AG04450 (cell line): ENCODE measurements at regions not wholly inside any gene's neighbourhood (a gene's known extent, or its start where the extent isn't known, plus 50 kb on each side); places are given as distances from the start of the nearest gene placed in this dataset.

Experiments used
- CTCF ChIA-PET: fragments of 300-600, 350-600 bp; formaldehyde crosslinking; extraction: SDS; loops from one replicate; lab custom pipeline; 2022; ENCODE audit warnings: antibody characterized with exemption, inconsistent platforms; lab: Charles Lee
- POLR2A ChIA-PET: fragments of 350-600 bp; formaldehyde crosslinking; extraction: SDS; loops from one replicate; lab custom pipeline; 2021; ENCODE audit warnings: antibody characterized with exemption, inconsistent platforms; lab: Yijun Ruan, JAX
- DNase-seq: peaks from one replicate; pipeline ENCODE4 v3.0.0-alpha.2; 2011; ENCODE audit warnings: low read depth, low spot score
- H3K27ac ChIP-seq: one replicate; pipeline ENCODE4 v1.5.1; 2012; ENCODE audit warnings: low read depth, low read length, control low read depth
- H3K27me3 ChIP-seq: one replicate; pipeline ENCODE4 v1.6.0; 2012; ENCODE audit warnings: low read length; ENCODE audit not compliant: control insufficient read depth, insufficient read depth
- H3K4me3 ChIP-seq: 2 replicates; pipeline ENCODE4 v1.5.1; 2011; ENCODE audit warnings: mild to moderate bottlenecking, low read depth, low read length, control low read depth
- H3K9me3 ChIP-seq: 2 replicates; pipeline ENCODE4 v1.5.1; 2012; ENCODE audit warnings: low read length; ENCODE audit not compliant: control insufficient read depth, insufficient read depth
- TF ChIP-seq, protein P1 (sequence below): IDR thresholded peaks from 2 replicates; pipeline ENCODE4 v1.5.1; 2011; ENCODE audit warnings: low read depth, low read length, control low read depth, inconsistent platforms

DNA sequence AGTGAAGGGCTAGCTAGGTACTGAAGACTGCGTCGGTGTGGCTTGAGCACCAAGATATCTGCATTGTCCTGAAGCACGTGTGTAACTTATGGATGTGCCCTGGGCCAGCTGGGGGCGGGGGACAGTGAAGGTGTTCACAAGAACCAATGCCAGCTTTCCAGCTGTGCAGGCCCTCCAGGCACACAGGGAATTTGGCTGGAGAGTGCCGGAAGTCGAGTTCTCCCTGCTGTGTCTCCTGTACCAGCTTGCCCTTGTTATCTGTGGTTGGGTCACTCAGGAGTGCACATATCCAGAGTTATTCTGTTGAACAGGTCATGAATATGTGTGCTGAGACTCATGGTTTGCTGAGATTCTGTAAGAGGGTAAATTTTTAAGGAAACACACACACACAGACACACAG is 75.9 kb upstream of the CRY1 start:
- ChIA-PET POLR2A (no interaction called here), CTCF (interaction anchor here (0.6 to 1.1 kb wide), 2 partner anchors 37 to 441 kb away, joined by 4 read pairs; no protein-coding TSS in a partner anchor)
- TF ChIP-seq, protein P1, sequence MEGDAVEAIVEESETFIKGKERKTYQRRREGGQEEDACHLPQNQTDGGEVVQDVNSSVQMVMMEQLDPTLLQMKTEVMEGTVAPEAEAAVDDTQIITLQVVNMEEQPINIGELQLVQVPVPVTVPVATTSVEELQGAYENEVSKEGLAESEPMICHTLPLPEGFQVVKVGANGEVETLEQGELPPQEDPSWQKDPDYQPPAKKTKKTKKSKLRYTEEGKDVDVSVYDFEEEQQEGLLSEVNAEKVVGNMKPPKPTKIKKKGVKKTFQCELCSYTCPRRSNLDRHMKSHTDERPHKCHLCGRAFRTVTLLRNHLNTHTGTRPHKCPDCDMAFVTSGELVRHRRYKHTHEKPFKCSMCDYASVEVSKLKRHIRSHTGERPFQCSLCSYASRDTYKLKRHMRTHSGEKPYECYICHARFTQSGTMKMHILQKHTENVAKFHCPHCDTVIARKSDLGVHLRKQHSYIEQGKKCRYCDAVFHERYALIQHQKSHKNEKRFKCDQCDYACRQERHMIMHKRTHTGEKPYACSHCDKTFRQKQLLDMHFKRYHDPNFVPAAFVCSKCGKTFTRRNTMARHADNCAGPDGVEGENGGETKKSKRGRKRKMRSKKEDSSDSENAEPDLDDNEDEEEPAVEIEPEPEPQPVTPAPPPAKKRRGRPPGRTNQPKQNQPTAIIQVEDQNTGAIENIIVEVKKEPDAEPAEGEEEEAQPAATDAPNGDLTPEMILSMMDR, result no peak
- H3K9me3 ChIP-seq, result no peaks in the 10 kb centered on the region
- H3K27ac ChIP-seq, result no peak overlapping the region
- DNase-seq, result no peak
- H3K27me3 ChIP-seq, result no peaks in the 10 kb centered on the region
- no peak overlapping the region for H3K4me3 ChIP-seq

DNA sequence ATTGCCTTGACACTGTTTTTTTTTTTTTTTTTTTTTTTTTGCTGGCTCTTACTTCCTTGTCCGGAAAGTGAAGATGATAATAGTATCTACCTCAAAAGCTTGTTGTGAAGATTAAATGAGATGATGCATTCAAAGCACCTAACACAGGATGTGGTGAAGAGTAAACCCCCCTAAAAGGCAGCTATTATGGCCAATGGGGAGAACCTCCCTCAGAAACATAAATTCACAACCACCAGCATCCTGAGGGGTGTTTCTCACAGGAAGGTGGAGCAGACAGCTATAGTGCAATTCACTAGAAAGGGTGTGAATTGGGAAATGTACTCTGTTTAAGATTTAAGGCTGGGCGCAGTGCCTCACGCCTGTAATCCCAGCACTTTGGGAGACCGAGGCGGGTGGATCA is 85.4 kb upstream of the CRY1 start:
- no peak overlapping the region for H3K4me3 ChIP-seq
- ChIA-PET CTCF (no interaction called here), POLR2A (no interaction called here)
- peaks cover 7% of the 10 kb centered on the region for H3K27me3 ChIP-seq
- H3K9me3 ChIP-seq, result no peaks in the 10 kb centered on the region
- no peak overlapping the region for H3K27ac ChIP-seq
- TF ChIP-seq, protein P1, result no peak
- DNase-seq, result no peak

DNA sequence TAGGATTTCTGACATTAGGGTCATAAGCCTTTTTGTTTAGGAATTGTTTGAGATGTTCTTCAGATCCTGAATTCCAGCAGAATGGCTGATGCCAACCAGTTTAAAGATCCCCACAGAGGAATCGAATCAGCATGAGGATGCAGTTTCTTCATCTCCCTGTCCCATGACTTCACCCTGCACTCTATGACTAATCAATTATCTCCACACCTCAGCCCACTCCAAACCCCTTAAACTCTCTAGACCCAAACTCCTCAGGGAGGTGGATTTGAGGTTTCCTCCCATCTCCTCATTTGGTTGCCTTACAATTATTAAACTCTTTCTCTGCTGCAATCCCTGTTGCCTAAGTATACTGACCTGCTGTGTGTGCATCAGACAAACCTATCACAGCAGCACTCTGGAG is 86.5 kb upstream of the CRY1 start:
- H3K4me3 ChIP-seq, result no peak overlapping the region
- no peak overlapping the region for H3K27ac ChIP-seq
- DNase-seq, result no peak
- no peaks in the 10 kb centered on the region for H3K9me3 ChIP-seq
- H3K27me3 ChIP-seq, result peaks cover 4% of the 10 kb centered on the region
- TF ChIP-seq, protein P1, result no peak
- ChIA-PET POLR2A (no interaction called here), CTCF (no interaction called here)

DNA sequence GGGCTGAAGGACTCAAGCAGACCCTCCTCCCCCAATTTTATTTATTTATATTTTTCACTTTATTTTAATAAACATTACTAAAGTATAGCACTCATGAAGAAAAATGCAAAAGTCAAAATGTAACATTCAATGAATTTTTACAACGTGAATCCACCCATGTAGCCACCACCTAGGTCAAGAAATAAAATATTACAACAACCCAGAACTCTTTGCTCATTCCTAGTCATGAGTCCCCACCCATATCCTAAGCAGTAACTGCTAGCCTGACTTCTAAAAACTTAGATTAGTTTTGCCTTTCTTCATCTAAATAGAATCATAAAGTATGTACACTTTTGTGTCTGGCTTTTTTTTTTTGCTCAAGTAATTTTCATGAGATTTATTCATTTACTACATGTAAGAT is 86.9 kb upstream of the CRY1 start:
- TF ChIP-seq, protein P1, result no peak

DNA sequence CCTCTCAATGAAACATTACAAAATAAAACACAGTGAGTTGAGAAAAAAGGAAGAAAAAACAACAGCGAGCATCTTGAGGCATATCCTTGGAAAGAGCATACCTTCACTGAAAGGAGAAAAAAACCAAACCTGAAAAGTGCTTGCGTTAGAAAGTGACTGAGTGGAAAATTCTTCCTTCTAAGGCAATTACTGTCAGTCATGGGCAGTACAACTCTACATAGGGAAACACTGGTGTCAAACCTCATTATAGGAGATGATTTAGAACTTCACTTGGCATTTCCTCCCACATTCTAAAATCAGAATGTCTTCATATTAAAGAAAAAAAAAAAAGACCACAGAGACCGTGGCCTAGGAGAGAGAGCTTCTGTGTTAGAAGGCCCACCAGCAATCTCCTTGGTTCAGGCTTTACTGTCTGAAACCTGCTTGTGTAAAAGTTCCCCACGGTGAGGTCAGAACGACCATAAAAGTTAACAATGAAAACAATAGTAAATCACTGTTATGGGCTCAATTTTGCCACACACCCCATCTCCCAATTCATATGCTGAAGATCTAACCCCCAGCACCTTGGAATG is 91.1 kb upstream of the CRY1 start:
- CTCF ChIA-PET, result no interaction called here
- no peak overlapping the region for H3K27ac ChIP-seq

More for the DNA sequence above, 86.9 kb upstream of the CRY1 start:
- POLR2A ChIA-PET, result no interaction called here
- Histone ChIP-seq H3K4me3 (no peak overlapping the region), H3K27me3 (peaks cover 4% of the 10 kb centered on the region), H3K9me3 (no peaks in the 10 kb centered on the region), H3K27ac (no peak overlapping the region)
- CTCF ChIA-PET, result no interaction called here
- no peak for DNase-seq

More for the DNA sequence above, 91.1 kb upstream of the CRY1 start:
- TF ChIP-seq, protein P1, result no peak
- Histone ChIP-seq H3K9me3 (no peaks in the 10 kb centered on the region), H3K4me3 (no peak overlapping the region), H3K27me3 (peaks cover 4% of the 10 kb centered on the region)
- no peak for DNase-seq
- POLR2A ChIA-PET, result no interaction called here
